H1 (cell line): ENCODE measurements at regions not wholly inside any gene's neighbourhood (a gene's known extent, or its start where the extent isn't known, plus 50 kb on each side); places are given as distances from the start of the nearest gene placed in this dataset.

Source experiments
- CHD7 ChIP-seq: fragments of 300-600 bp; sonication (generic); IDR thresholded peaks from 2 replicates; pipeline ENCODE4 v1.7.1; 2012; ENCODE audit warnings: low read length, moderate library complexity, mild to moderate bottlenecking, inconsistent platforms; ENCODE audit not compliant: insufficient replicate concordance
- GTF2F1 ChIP-seq: IDR thresholded peaks from 2 replicates; pipeline ENCODE4 v1.6.1; 2012; ENCODE audit warnings: low read depth, low read length, improper control_type of control experiment, borderline replicate concordance
- SAP30 ChIP-seq: fragments of 300-600 bp; sonication (generic); IDR thresholded peaks from 2 replicates; pipeline ENCODE4 v1.7.1; 2012; ENCODE audit warnings: low read length, moderate library complexity, mild to moderate bottlenecking, inconsistent platforms; ENCODE audit not compliant: insufficient read depth, insufficient replicate concordance
- SRF ChIP-seq: IDR thresholded peaks from 2 replicates; pipeline ENCODE4 v1.6.1; 2011; ENCODE audit warnings: mild to moderate bottlenecking, low read depth, low read length, moderate library complexity
- TBP ChIP-seq: IDR thresholded peaks from 2 replicates; pipeline ENCODE4 v1.6.1; 2011; ENCODE audit warnings: low read depth, low read length, improper control_type of control experiment

- TF ChIP-seq CHD7 (no peak), SAP30 (no peak), SRF (no peak), GTF2F1 (no peak), TBP (no peak)
These were observed 224.2 kb downstream of the CLIC5 start (continued) for GRCh38 chr6:45791211-45792168.
